ENCODE measurements at regions not wholly inside any gene's neighbourhood (a gene's known extent, or its start where the extent isn't known, plus 50 kb on each side); places are given as distances from the start of the nearest gene placed in this dataset.

GRCh38 chr9:16030528-16031185 lies 477.8 kb downstream of the CCDC171 start:
- CTCF ChIA-PET (ENCODE audit: low intra/inter-chr PET ratio), result no interaction called here
- no peaks in the 10 kb centered on the region for H3K4me1 ChIP-seq (replicated peaks in 1 of 2; ENCODE audit: control insufficient read depth in 2 of 2, insufficient read depth in 2 of 2, low read length in 2 of 2)
- TF ChIP-seq ZNF785 (CRISPR knock-in tag; IDR thresholded peaks at IDR 0.05) (no peak), ZNF224 (CRISPR knock-in tag; IDR thresholded peaks at IDR 0.05) (no peak), TBL1XR1 (IDR thresholded peaks at IDR 0.05; ENCODE audit: low read length in 2 of 2) (no peak), NONO (IDR thresholded peaks at IDR 0.05; ENCODE audit: low read depth in 2 of 2, low read length in 1 of 2) (no peak), KLF10 (CRISPR knock-in tag; IDR thresholded peaks at IDR 0.05) (no peak), RB1 (IDR thresholded peaks at IDR 0.05; ENCODE audit: low read depth) (no peak)
- no peak overlapping the region for H3K4me2 ChIP-seq (ENCODE audit: insufficient read depth, low read length)
- ATAC-seq (no peak), FAIRE-seq (no peak), DNase-seq (ENCODE audit: extremely low read depth in 1 of 4, low spot score in 3 of 4) (no peak)
- no peaks in the 10 kb centered on the region for H3K9me1 ChIP-seq (ENCODE audit: control insufficient read depth, insufficient read depth, low read length)
- H3K9me3 ChIP-seq (replicated peaks; ENCODE audit: control insufficient read depth, insufficient read depth, low read depth, low read length), result no peaks in the 10 kb centered on the region
- no peaks in the 10 kb centered on the region for H3K36me3 ChIP-seq (ENCODE audit: control insufficient read depth, insufficient read depth, low read length)
- no peak overlapping the region for H3K27ac ChIP-seq (ENCODE audit: extremely low read depth, low read depth, low read length)
- no peak overlapping the region for H2AFZ ChIP-seq (ENCODE audit: low read depth, low read length)
- no peaks in the 10 kb centered on the region for H3K27me3 ChIP-seq (ENCODE audit: control insufficient read depth in 2 of 2, insufficient read depth in 2 of 2, low read length in 2 of 2)
- H3K9ac ChIP-seq (ENCODE audit: insufficient read depth in 1 of 2, low read depth in 2 of 2, low read length in 2 of 2), result no peak overlapping the region
- POLR2A ChIA-PET, result no interaction called here
- no peaks in the 10 kb centered on the region for H3K79me2 ChIP-seq (ENCODE audit: control insufficient read depth, insufficient read depth, low read length)
- intact Hi-C loops (cut with micrococcal nuclease) (no loop called here), in situ Hi-C loops (cut with MboI) (no loop called here)
- H3K4me3 ChIP-seq, result no peak overlapping the region
- H4K20me1 ChIP-seq (replicated peaks; ENCODE audit: control insufficient read depth, insufficient read depth, low read length), result no peaks in the 10 kb centered on the region
- no TSS peak for BruUV-seq (replicated peaks)
- WGBS (ENCODE audit: insufficient coverage, low coverage, missing lambda C conversion rate), result 0% methylated on average over 4 of the region's 8 CpGs

- intact Hi-C loops (cut with micrococcal nuclease), result no loop called here
- TF ChIP-seq KLF6 (CRISPR knock-in tag; IDR thresholded peaks at IDR 0.05; ENCODE audit: borderline replicate concordance) (no peak), FUS (optimal IDR thresholded peaks at IDR 0.05; ENCODE audit: low read depth, low read length) (no peak), ZNF23 (CRISPR knock-in tag; IDR thresholded peaks at IDR 0.05) (no peak), HOMEZ (CRISPR knock-in tag; IDR thresholded peaks at IDR 0.05) (no peak), BACH1 (tag; IDR thresholded peaks at IDR 0.05) (no peak), ZNF507 (tag; conservative IDR thresholded peaks at IDR 0.05) (no peak), FOXA3 (CRISPR knock-in tag; conservative IDR thresholded peaks at IDR 0.05 in 1 of 2, IDR thresholded peaks at IDR 0.05 in 1 of 2) (no peak), SP2 (IDR thresholded peaks at IDR 0.05; ENCODE audit: extremely low read depth, low read depth, low read length, poor library complexity, severe bottlenecking) (no peak)
- TF ChIP-seq, protein P1, sequence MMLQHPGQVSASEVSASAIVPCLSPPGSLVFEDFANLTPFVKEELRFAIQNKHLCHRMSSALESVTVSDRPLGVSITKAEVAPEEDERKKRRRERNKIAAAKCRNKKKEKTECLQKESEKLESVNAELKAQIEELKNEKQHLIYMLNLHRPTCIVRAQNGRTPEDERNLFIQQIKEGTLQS (IDR thresholded peaks at IDR 0.05), result no peak
- TF ChIP-seq, protein P1 (CRISPR knock-in tag; conservative IDR thresholded peaks at IDR 0.05), result no peak
Observed at GRCh38 chr9:16031486-16031885, 478.6 kb downstream of the CCDC171 start.

More at GRCh38 chr9:16031486-16031885, 478.6 kb downstream of the CCDC171 start:
- H3K27me3 ChIP-seq (ENCODE audit: control insufficient read depth in 2 of 2, insufficient read depth in 2 of 2, low read length in 2 of 2), result no peaks in the 10 kb centered on the region
- no peaks in the 10 kb centered on the region for H3K4me1 ChIP-seq (replicated peaks in 1 of 2; ENCODE audit: control insufficient read depth in 2 of 2, insufficient read depth in 2 of 2, low read length in 2 of 2)
- in situ Hi-C loops (cut with MboI), result no loop called here
- ChIA-PET CTCF (ENCODE audit: low intra/inter-chr PET ratio) (no interaction called here), POLR2A (no interaction called here)
- no peaks in the 10 kb centered on the region for H3K36me3 ChIP-seq (ENCODE audit: control insufficient read depth, insufficient read depth, low read length)
- no TSS peak for BruUV-seq (replicated peaks)
- H3K9me1 ChIP-seq (ENCODE audit: control insufficient read depth, insufficient read depth, low read length), result no peaks in the 10 kb centered on the region
- DNase-seq (ENCODE audit: extremely low read depth in 1 of 4, low spot score in 3 of 4), result no peak
- H3K9me3 ChIP-seq (replicated peaks; ENCODE audit: control insufficient read depth, insufficient read depth, low read depth, low read length), result no peaks in the 10 kb centered on the region
- 0% methylated on average over 2 of the region's 2 CpGs for WGBS (ENCODE audit: insufficient coverage, low coverage, missing lambda C conversion rate)
- no peak overlapping the region for H2AFZ ChIP-seq (ENCODE audit: low read depth, low read length)
- no peaks in the 10 kb centered on the region for H4K20me1 ChIP-seq (replicated peaks; ENCODE audit: control insufficient read depth, insufficient read depth, low read length)
- no peak for ATAC-seq
- H3K4me3 ChIP-seq, result no peak overlapping the region
- no peak overlapping the region for H3K4me2 ChIP-seq (ENCODE audit: insufficient read depth, low read length)
- no peaks in the 10 kb centered on the region for H3K79me2 ChIP-seq (ENCODE audit: control insufficient read depth, insufficient read depth, low read length)
- no peak for FAIRE-seq
- H3K27ac ChIP-seq (ENCODE audit: extremely low read depth, low read depth, low read length), result no peak overlapping the region
- H3K9ac ChIP-seq (ENCODE audit: insufficient read depth in 1 of 2, low read depth in 2 of 2, low read length in 2 of 2), result no peak overlapping the region

Data from K562 (cell line).